Breast epithelium (tissue), 3 donors: ENCODE measurements at regions not wholly inside any gene's neighbourhood (a gene's known extent, or its start where the extent isn't known, plus 50 kb on each side); places are given as distances from the start of the nearest gene placed in this dataset.

ENCODE experiments used
- CTCF ChIP-seq, 3 donors: fragments of 450-650 bp; IDR thresholded peaks; one replicate each; pipeline ENCODE4 v1.5.1; 2016 to 2017; ENCODE audit warnings: antibody characterized with exemption in 3 of 3, mild to moderate bottlenecking in 3 of 3, moderate library complexity in 3 of 3
- POLR2A ChIP-seq: fragments of 450-650 bp; IDR thresholded peaks from one replicate; pipeline ENCODE4 v1.6.1; 2016; ENCODE audit warnings: antibody characterized with exemption, mild to moderate bottlenecking, moderate library complexity
- POLR2AphosphoS5 ChIP-seq, 3 donors: sonication (generic); formaldehyde crosslinking; IDR thresholded peaks; one replicate each; pipeline ENCODE4 v1.6.1; 2017; ENCODE audit warnings: antibody characterized with exemption in 3 of 3

- TF ChIP-seq CTCF (IDR thresholded peaks at IDR 0.05) (no peak), POLR2AphosphoS5 (IDR thresholded peaks at IDR 0.05) (no peak), POLR2A (no peak)
Observed at GRCh38 chr17:12391468-12391867, 274.2 kb upstream of the MYOCD start.
